BJ (cell line): ENCODE measurements at regions not wholly inside any gene's neighbourhood (a gene's known extent, or its start where the extent isn't known, plus 50 kb on each side); places are given as distances from the start of the nearest gene placed in this dataset.

Experiments used
- CTCF ChIA-PET: fragments of 350-600 bp; formaldehyde crosslinking; extraction: SDS; loops from one replicate; lab custom pipeline; 2021; ENCODE audit warnings: antibody characterized with exemption, inconsistent platforms; lab: Yijun Ruan, JAX
- POLR2A ChIA-PET: fragments of 300-600 bp; sonication (Branson Sonifier 250); formaldehyde crosslinking; extraction: SDS; loops from one replicate; lab custom pipeline; 2021; ENCODE audit warnings: antibody characterized with exemption; lab: Charles Lee
- DNase-seq: peaks from one replicate; pipeline ENCODE4 v3.0.0-alpha.2; 2011; ENCODE audit warnings: low read depth
- H3K27me3 ChIP-seq: 2 replicates; pipeline ENCODE4 v1.6.0; 2011; ENCODE audit warnings: low read length; ENCODE audit not compliant: control insufficient read depth, insufficient read depth
- H3K36me3 ChIP-seq: 2 replicates; pipeline ENCODE4 v1.5.1; 2011; ENCODE audit warnings: low read length; ENCODE audit not compliant: control insufficient read depth, insufficient read depth
- H3K4me3 ChIP-seq: 2 replicates; pipeline ENCODE4 v1.5.1; 2011; ENCODE audit warnings: low read depth, mild to moderate bottlenecking, control low read depth, low read length
- CTCF ChIP-seq: IDR thresholded peaks from 2 replicates; pipeline ENCODE4 v1.5.1; 2011; ENCODE audit warnings: low read depth, mild to moderate bottlenecking, control low read depth, inconsistent platforms, low read length, moderate library complexity; ENCODE audit not compliant: insufficient read depth

- no peaks in the 10 kb centered on the region for H3K36me3 ChIP-seq
- POLR2A ChIA-PET, result no interaction called here
- CTCF ChIA-PET, result no interaction called here
- no peak overlapping the region for H3K4me3 ChIP-seq
- H3K27me3 ChIP-seq, result no peaks in the 10 kb centered on the region
- TF ChIP-seq CTCF, result no peak
- DNase-seq, result no peak
Observed at GRCh38 chr4:40698733-40699132, 51.0 kb upstream of the NSUN7 start.

GRCh38 chr4:40699648-40700047 is 50.1 kb upstream of the NSUN7 start:
- POLR2A ChIA-PET, result no interaction called here
- TF ChIP-seq CTCF, result no peak
- CTCF ChIA-PET, result interaction anchor here (0.6 to 0.9 kb wide), 2 partner anchors 17 to 25 kb away, joined by 3 read pairs; no protein-coding TSS in a partner anchor

More at GRCh38 chr4:40699648-40700047, 50.1 kb upstream of the NSUN7 start:
- DNase-seq, result peak; percentile 16
- no peak overlapping the region for H3K4me3 ChIP-seq
- no peaks in the 10 kb centered on the region for H3K36me3 ChIP-seq
- no peaks in the 10 kb centered on the region for H3K27me3 ChIP-seq
